NCI-H2227 (cell line): ENCODE measurements at regions not wholly inside any gene's neighbourhood (a gene's known extent, or its start where the extent isn't known, plus 50 kb on each side); places are given as distances from the start of the nearest gene placed in this dataset.
"Not testable (repeated sequence)": the region's sequence is repeated elsewhere in the genome, so short reads cannot be mapped to it uniquely, and the experiment has no call there.

Experiments used
- DNase-seq: peaks from one replicate; lab custom pipeline; 2025; ENCODE audit not compliant: unreplicated experiment; lab: John Stamatoyannopoulos, UW

GRCh38 chr5:92946546-92946945 lies 634.5 kb downstream of the NR2F1-AS1 start:
- DNase-seq = no peak

DNA sequence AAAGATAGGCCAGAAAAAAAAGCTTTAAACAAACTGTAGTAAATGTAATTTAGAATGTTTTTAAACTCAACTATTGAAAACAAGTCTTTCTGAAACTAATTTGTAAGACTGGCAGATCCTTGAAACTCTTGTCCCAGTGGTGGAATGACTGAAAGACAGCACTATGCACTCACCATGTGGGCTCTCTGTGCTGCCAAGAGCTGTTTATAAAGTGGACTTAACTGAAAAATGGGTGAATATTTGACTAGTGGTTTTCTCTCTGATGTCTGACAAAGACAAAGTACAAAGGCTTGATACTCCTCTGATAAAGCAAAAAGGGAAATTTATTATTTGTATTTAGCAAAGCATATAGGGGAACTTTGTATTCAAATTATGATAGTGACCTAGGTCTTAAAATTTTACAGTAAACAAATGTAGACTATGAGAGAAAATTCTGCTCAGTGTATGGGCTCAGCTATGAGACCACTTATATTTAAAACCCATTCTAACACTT lies 635.4 kb downstream of the NR2F1-AS1 start:
- DNase-seq = no peak

- no peak for DNase-seq
These were observed 636.0 kb downstream of the NR2F1-AS1 start for GRCh38 chr5:92944903-92945604.

DNA sequence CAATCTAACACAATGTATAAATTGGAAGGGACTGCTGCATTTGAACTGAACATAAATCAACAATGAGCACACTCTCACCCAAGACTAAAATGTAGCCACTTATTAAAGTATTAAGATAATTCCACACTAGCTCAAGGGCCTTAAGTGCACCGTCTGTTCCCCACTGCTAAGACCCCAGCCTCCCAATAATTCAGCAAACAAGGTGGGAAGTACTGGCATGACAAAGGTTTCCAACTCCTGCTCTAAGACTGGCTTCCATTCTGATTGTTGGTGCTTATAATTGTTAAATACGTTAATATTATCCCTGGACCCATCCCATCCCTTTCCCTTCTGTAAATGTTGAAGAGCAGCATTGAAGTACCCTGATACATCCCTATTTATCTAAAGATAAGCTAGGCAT lies 636.7 kb downstream of the NR2F1-AS1 start:
- DNase-seq = peak; percentile 67

- DNase-seq = no peak
These were observed 638.3 kb downstream of the NR2F1-AS1 start for GRCh38 chr5:92942762-92943161.

DNA sequence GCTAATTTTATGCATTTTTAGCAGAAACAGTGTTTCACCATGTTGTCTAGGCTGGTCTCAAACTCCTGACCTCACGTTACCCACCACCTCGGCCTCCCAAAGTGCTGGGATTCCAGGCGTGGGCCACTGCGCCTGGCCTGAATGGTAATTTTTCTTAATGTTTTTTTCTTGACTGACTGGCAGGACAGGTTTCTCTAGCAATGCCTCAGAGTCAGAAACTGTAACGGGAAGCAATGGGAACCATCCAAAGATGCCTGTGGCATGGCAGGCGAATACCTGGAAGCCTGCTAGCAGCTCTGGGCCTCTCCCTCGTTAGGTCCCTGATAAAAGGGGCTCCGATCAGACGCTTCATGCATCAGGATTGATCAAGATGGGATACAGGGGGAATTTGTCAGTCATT lies 639.2 kb downstream of the NR2F1-AS1 start:
- no peak for DNase-seq

DNA sequence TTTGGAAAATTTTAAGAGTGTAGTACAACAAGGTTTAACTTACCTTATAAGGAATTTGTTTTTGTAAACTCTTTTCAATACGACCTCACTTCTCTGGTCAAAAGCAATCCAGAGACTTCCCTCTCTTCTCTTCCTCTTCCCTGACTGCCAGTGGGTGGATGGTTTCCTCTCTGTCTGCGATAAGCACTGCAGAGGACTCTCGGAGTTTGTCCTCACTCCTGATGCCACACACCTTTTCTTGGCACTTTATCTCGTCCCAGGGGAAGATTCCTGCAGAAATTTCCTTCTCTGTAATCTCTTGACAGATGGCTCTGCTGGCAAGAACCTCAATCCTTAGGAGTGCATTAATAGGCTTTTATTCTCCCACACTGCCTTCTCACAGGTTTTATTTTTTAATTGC lies 641.6 kb downstream of the NR2F1-AS1 start:
- DNase-seq = no peak

GRCh38 chr5:92937396-92937795 lies 643.6 kb downstream of the NR2F1-AS1 start:
- not testable (repeated sequence) for DNase-seq

- no peak for DNase-seq
These were observed 651.0 kb downstream of the NR2F1-AS1 start for GRCh38 chr5:92930057-92930456.

- DNase-seq = no peak
These were observed 653.7 kb downstream of the NR2F1-AS1 start for GRCh38 chr5:92927291-92927778.

DNA sequence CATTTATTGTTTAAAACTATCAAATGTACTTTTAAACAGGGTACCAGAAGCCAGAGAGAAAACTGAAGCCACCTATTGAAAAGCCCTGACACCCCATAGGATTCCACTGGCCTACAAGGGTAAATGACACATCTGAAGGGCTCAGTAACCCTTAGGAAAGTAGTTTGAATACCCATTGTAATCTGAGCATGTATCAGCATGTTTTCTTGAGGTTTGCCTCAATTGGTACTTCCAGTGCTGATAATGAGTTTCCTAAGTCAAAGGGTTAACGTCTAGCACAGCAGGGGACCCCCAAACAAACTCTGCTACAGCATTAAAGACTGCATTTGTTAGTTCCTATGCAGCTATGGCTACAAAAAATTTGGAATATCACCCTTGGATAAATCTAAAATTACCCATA lies 657.1 kb downstream of the NR2F1-AS1 start:
- no peak for DNase-seq

GRCh38 chr5:92922231-92922967 lies 658.6 kb downstream of the NR2F1-AS1 start:
- DNase-seq = no peak

GRCh38 chr5:92917044-92917443 lies 664.0 kb downstream of the NR2F1-AS1 start:
- DNase-seq = no peak

DNA sequence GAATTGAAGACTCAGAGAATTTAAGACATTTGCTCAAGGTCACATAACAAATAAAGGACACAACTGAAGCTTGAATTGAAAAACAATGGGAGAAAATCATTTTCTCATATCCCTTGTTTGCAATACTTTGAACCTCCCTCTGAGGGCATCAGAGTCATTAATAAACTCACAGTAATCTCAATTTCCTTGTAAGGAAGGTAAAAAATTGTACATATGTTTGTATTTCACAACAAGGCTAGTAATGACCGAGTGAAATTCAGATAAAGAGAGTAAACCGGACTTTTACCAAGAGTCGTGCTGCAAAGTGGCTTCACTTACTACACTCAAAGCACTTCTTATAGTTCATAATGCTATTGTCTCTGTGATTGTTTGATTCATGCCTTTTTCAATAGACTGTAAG lies 665.0 kb downstream of the NR2F1-AS1 start:
- DNase-seq = no peak

GRCh38 chr5:92912283-92912682 lies 668.7 kb downstream of the NR2F1-AS1 start:
- no peak for DNase-seq

DNA sequence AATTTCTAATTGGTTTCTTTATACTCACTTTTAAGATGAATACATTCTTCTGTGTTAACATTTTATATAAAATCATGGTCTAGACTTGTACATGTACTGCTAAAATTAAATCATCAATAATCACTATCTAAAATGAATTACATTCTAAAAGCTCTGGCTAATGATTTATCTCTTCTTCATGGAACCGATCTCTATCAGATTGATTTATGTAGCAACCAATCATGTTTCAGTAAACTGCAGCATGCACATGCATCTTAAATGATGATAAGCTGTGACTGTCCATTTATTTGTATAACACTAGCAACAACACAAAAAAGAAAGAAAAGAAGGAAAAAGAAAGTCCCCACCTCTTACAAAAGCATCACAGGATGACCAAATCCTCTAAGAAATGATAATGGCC lies 669.2 kb downstream of the NR2F1-AS1 start:
- DNase-seq = no peak

DNA sequence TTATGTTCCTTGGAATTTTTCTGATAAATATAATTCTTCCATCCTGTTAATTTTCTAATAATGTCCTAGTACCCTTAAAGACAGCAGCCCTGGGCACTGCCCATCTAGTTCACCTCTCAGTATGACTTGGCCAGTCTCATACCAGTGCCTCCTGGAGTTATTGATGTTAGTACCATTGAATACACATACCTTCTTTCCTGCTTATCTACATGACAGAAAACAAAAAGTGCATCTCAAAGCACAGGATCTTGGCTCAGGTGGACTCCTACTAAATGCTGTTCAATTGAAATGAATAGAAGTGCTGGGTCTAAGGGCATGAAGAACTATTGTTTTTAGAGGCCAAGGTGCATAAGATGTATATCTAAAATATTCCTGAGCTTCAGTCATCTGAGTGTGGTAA lies 669.7 kb downstream of the NR2F1-AS1 start:
- DNase-seq = no peak

GRCh38 chr5:92909602-92909962 lies 671.4 kb downstream of the NR2F1-AS1 start:
- peak; percentile 41 for DNase-seq

GRCh38 chr5:92908952-92909601 lies 671.9 kb downstream of the NR2F1-AS1 start:
- DNase-seq = no peak

DNA sequence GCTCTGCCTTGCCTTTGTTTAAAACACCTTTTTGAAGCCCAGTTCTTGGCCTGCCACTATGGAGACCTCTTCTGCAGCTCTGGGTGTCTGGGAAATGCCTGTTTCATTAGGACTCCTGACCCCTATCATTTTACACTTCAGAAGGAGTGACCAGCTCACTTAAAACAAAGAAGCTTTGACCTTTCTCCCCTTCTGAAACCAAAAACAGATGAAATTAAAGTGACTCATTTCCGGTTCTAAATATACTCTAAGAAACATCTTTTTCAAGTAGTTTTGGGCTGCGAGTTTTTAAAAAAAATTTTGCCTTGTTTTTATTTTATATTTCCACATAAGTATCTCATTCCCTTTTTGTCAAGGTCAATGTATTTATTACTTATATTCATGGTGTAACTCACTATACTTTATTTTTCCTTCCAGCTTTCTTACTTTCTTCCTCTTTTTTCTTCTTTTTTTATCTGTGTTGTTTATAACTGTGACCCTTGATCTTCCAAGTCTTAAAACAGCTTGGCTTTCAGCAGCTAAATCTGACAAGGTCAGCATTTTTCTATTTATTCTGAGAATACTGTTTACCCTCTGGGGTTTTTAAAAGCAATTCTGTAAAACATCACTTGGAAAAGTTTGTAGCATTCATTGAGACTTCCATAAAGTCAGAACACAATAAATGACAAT lies 672.9 kb downstream of the NR2F1-AS1 start:
- no peak for DNase-seq

GRCh38 chr5:92906798-92907376 lies 674.1 kb downstream of the NR2F1-AS1 start:
- DNase-seq = no peak
